Type B pancreatic cell (in vitro differentiated cells): ENCODE measurements at regions not wholly inside any gene's neighbourhood (a gene's known extent, or its start where the extent isn't known, plus 50 kb on each side); places are given as distances from the start of the nearest gene placed in this dataset.
"Not testable (repeated sequence)": the region's sequence is repeated elsewhere in the genome, so short reads cannot be mapped to it uniquely, and the experiment has no call there.

Source experiments
- DNase-seq: peaks from one replicate; pipeline ENCODE4 v3.0.0; 2021; ENCODE audit warnings: mixed read lengths; ENCODE audit not compliant: unreplicated experiment; ENCODE audit errors: extremely low spot score
- H3K27ac Mint-ChIP-seq: 2 replicates; pipeline ENCODE4 v1.8.0; 2021; ENCODE audit warnings: mild to moderate bottlenecking, mixed read lengths
- H3K27me3 Mint-ChIP-seq: 2 replicates; pipeline ENCODE4 v1.8.0; 2021; ENCODE audit warnings: mixed read lengths
- H3K36me3 Mint-ChIP-seq: 2 replicates; pipeline ENCODE4 v1.8.0; 2021; ENCODE audit warnings: mixed read lengths
- H3K4me1 Mint-ChIP-seq: one replicate; pipeline ENCODE4 v1.8.0; 2021; ENCODE audit warnings: mixed read lengths; ENCODE audit not compliant: unreplicated experiment
- H3K4me3 Mint-ChIP-seq: 2 replicates; pipeline ENCODE4 v1.8.0; 2021; ENCODE audit warnings: mild to moderate bottlenecking, mixed read lengths
- H3K9me3 Mint-ChIP-seq: 2 replicates; pipeline ENCODE4 v1.8.0; 2021; ENCODE audit warnings: mixed read lengths
- TF ChIP-seq, protein P1 (sequence below): fragments of 200-600 bp; sonication (generic); conservative IDR thresholded peaks from 2 replicates; pipeline ENCODE4 v1.5.0; 2021; ENCODE audit warnings: antibody characterized with exemption, mild to moderate bottlenecking

DNA sequence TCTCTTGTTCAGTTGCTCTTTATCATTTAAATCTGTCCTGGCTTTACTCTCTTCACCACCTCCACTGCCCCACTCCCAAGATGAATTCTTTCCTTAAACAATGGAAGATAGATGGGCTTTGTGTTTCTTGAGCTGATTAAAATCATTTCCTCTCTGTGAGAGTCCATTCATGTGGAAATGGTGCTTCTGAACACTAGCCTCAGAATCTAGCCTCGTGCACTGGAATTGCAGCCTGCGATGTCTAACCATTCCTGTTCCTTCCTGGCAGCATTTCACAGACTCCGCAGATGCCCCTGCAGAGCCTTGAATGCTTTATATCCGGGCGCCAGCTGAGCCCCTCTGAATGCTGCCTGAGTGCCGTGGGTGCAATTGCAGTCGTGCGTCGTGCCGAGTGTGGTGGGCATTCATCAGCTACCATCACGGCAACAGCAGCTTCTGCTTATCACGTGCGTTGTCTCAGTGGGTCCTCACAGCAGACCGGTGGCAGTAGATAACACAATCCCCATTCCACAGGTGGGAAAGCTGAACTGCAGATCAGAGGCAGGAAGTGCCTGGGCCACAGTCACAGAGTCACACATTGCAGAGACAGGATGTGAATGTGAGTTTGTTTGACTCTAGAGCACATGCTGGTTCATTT, 172.8 kb upstream of the WSCD1 start:
- no peak for DNase-seq
- peak overlapping the region; percentile 59 for H3K4me3 Mint-ChIP-seq
- peaks cover 29% of the 10 kb centered on the region for H3K4me1 Mint-ChIP-seq
- TF ChIP-seq, protein P1, sequence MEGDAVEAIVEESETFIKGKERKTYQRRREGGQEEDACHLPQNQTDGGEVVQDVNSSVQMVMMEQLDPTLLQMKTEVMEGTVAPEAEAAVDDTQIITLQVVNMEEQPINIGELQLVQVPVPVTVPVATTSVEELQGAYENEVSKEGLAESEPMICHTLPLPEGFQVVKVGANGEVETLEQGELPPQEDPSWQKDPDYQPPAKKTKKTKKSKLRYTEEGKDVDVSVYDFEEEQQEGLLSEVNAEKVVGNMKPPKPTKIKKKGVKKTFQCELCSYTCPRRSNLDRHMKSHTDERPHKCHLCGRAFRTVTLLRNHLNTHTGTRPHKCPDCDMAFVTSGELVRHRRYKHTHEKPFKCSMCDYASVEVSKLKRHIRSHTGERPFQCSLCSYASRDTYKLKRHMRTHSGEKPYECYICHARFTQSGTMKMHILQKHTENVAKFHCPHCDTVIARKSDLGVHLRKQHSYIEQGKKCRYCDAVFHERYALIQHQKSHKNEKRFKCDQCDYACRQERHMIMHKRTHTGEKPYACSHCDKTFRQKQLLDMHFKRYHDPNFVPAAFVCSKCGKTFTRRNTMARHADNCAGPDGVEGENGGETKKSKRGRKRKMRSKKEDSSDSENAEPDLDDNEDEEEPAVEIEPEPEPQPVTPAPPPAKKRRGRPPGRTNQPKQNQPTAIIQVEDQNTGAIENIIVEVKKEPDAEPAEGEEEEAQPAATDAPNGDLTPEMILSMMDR = no peak
- peak overlapping the region; percentile 25 for H3K27ac Mint-ChIP-seq
- H3K9me3 Mint-ChIP-seq = no peaks in the 10 kb centered on the region
- H3K27me3 Mint-ChIP-seq = peaks cover 25% of the 10 kb centered on the region
- H3K36me3 Mint-ChIP-seq = no peaks in the 10 kb centered on the region

DNA sequence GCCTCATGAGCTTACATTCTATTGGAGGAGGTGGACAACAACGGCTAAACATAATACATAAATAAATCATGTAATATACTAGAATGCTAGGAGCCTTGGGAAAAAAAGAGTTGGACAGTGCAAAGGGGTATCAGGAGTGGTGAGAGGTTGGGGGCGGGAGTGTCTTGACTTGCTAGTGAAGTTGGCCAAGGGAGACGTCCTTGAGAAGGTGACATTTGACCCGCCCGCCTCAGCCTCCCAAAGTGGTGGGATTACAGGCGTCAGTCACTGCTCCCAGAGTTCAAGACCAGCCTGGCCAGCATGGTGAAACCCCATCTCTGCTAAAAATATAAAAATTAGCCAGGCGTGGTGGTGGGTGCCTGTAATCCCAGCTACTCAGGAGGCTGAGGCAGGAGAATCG, 172.2 kb upstream of the WSCD1 start:
- not testable (repeated sequence) for H3K4me3 Mint-ChIP-seq, H3K27ac Mint-ChIP-seq, DNase-seq, H3K9me3 Mint-ChIP-seq, H3K36me3 Mint-ChIP-seq
- peaks cover 25% of the 10 kb centered on the region for H3K27me3 Mint-ChIP-seq
- H3K4me1 Mint-ChIP-seq = peaks cover 25% of the 10 kb centered on the region

DNA sequence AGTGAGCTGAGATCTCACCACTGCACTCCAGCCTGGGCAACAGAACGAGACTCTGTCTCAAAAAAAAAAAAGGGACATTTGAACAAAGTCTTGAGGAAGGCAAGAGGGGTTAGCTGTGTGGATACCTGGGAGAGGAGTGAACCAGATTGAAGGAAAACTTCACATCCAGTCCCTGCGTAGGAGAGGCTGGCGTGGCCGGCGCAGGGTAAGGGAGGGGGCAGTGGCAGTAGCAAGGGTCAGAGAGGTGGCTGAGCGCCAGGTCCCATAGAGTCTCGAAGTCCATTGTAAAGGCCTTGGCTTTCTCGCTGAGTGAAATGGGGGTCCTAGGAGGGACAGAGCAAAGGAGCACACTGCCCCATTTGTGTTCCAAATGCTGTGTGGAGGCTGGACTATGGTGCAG, 171.8 kb upstream of the WSCD1 start:
- Mint-ChIP-seq H3K4me1 (peaks cover 21% of the 10 kb centered on the region), H3K27me3 (peaks cover 25% of the 10 kb centered on the region), H3K36me3 (no peaks in the 10 kb centered on the region), H3K4me3 (no peak overlapping the region), H3K9me3 (no peaks in the 10 kb centered on the region), H3K27ac (no peak overlapping the region)
- TF ChIP-seq, protein P1 = no peak
- no peak for DNase-seq

DNA sequence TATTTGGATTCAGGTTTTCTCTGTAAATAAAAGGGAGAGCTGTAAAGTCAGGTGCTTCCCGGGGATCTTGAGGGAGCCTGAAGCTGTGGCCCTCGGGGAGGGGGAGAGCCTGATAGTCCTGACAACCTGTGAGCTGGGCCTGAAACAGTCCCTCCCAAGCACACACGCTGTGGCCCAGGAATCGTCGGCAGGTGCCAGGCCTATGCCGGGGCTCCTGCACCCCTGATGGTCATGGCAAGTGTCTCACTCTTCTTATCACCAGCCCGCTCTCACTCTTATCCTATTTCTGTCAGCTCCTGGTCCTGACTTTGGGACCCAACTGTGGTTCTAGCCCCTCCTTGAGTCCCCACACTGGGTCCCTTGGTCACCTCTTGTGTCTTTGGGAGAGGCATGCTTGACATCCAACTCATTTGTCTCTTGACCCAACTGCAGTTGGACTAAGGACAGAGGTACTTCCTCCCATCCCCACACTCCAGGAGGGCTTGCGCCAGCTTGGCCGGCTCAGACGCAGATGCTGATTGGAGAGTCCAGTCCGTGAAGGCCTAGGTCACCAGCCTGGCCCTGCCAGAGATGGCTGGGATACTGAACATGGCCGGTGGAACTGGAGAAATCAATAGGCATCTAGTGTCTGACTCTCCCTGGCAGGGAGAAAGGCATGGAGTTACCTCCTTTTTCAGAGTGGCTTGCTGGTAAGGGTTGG, 170.5 kb upstream of the WSCD1 start:
- H3K9me3 Mint-ChIP-seq = no peaks in the 10 kb centered on the region

DNA sequence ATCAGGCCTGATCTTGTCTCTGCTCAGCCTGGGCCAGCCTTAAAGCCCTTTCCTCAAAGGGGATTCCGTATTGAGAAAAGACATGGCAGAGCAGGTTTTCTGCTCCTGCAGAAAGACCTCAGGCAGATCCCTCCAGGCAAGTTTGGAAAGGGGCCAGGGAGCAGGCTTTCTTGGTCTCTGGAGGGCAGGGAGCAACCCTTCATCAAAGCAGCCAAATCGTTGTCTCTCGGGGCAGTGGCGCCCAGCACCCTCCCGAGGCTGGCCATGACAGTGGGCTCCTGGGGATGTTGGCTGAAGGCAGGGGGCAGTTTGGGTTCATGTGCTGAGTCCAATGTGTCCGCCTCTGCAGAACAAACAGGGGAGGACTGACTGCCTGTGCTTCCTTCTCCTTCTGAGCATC, 168.4 kb upstream of the WSCD1 start:
- H3K27me3 Mint-ChIP-seq = peaks cover 14% of the 10 kb centered on the region
- H3K9me3 Mint-ChIP-seq = peaks cover 5% of the 10 kb centered on the region
- H3K4me3 Mint-ChIP-seq = no peak overlapping the region
- TF ChIP-seq, protein P1 = no peak
- no peak overlapping the region for H3K27ac Mint-ChIP-seq
- H3K4me1 Mint-ChIP-seq = peaks cover 12% of the 10 kb centered on the region
- no peaks in the 10 kb centered on the region for H3K36me3 Mint-ChIP-seq
- no peak for DNase-seq

More for the DNA sequence above, 170.5 kb upstream of the WSCD1 start:
- Mint-ChIP-seq H3K4me1 (peaks cover 16% of the 10 kb centered on the region), H3K4me3 (no peak overlapping the region), H3K27me3 (peaks cover 22% of the 10 kb centered on the region), H3K27ac (no peak overlapping the region), H3K36me3 (no peaks in the 10 kb centered on the region)
- TF ChIP-seq, protein P1 = no peak
- DNase-seq = no peak
